ENCODE measurements at regions not wholly inside any gene's neighbourhood (a gene's known extent, or its start where the extent isn't known, plus 50 kb on each side); places are given as distances from the start of the nearest gene placed in this dataset.

DNA sequence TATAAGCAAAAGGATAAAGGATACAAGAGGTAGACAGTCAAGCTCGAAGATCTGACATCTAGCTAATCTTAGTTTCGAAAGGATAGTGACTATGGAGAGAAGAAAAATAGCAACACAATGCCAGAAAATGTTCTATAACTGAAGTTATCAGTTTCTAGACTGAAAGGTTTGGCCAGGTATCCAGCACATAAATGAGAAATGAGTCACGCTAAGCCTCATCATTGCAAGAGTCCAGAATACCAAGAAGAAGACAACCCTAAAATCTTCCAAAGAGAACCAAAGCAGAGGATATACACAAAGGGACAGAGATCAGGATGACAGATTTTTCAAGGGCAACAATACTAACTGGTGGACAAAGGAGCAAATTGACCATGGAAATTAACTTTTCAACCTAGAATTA lies 237.0 kb downstream of the POSTN start:
- TF ChIP-seq ZNF274 (IDR thresholded peaks at IDR 0.05; ENCODE audit: low read depth, low read length) (no peak), YY1 (IDR thresholded peaks at IDR 0.05; ENCODE audit: insufficient read depth, insufficient read length) (no peak)

Measured in NT2/D1 (cell line).